Suprapubic skin (tissue), 3 donors: ENCODE measurements at regions not wholly inside any gene's neighbourhood (a gene's known extent, or its start where the extent isn't known, plus 50 kb on each side); places are given as distances from the start of the nearest gene placed in this dataset.

Experiments
- POLR2A ChIP-seq, 2 donors: fragments of 450-650 bp; IDR thresholded peaks; one replicate each; pipeline ENCODE4 v1.6.1; 2017; ENCODE audit warnings: antibody characterized with exemption in 2 of 2, mild to moderate bottlenecking in 2 of 2, moderate library complexity in 2 of 2
- TF ChIP-seq, protein P1 (sequence below), 2 donors: fragments of 200-600 bp in 1 of 2; fragments of 450-650 bp in 1 of 2; sonication (generic) in 1 of 2; IDR thresholded peaks; one replicate each; pipeline ENCODE4 v1.5.1; 2016 to 2019; ENCODE audit warnings: antibody characterized with exemption in 2 of 2, mild to moderate bottlenecking in 1 of 2, moderate library complexity in 1 of 2

DNA sequence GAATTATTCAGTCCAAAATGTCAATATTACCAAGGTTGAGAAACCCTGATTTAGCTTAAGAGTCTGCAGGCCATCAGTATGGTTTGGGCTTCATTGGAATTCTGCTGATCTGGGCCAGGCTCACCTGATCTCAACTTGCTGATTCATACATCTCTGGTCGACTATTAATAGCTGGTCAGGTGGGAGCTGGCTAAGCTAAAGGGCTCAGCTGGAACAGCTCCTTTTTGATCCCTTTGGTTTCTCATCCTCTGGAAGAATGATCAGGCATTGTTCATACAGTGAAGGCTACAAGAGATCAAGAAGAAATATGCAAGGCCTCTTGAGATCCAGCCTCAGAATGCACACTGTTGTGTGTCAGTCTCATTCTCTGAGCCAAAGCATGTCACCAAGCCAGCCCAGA lies 123.3 kb upstream of the MME start:
- TF ChIP-seq, protein P1, sequence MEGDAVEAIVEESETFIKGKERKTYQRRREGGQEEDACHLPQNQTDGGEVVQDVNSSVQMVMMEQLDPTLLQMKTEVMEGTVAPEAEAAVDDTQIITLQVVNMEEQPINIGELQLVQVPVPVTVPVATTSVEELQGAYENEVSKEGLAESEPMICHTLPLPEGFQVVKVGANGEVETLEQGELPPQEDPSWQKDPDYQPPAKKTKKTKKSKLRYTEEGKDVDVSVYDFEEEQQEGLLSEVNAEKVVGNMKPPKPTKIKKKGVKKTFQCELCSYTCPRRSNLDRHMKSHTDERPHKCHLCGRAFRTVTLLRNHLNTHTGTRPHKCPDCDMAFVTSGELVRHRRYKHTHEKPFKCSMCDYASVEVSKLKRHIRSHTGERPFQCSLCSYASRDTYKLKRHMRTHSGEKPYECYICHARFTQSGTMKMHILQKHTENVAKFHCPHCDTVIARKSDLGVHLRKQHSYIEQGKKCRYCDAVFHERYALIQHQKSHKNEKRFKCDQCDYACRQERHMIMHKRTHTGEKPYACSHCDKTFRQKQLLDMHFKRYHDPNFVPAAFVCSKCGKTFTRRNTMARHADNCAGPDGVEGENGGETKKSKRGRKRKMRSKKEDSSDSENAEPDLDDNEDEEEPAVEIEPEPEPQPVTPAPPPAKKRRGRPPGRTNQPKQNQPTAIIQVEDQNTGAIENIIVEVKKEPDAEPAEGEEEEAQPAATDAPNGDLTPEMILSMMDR (IDR thresholded peaks at IDR 0.05): no peak
- TF ChIP-seq POLR2A (IDR thresholded peaks at IDR 0.05): no peak
